GM18505 (cell line): ENCODE measurements at regions not wholly inside any gene's neighbourhood (a gene's known extent, or its start where the extent isn't known, plus 50 kb on each side); places are given as distances from the start of the nearest gene placed in this dataset.

ENCODE experiments used
- ATAC-seq: cut with Tn5 transposase; IDR thresholded peaks from one replicate; pipeline ENCODE4 v1.9.1; 2021; ENCODE audit not compliant: unreplicated experiment
- POLR2A ChIP-seq: IDR thresholded peaks from 4 replicates; pipeline ENCODE4 v1.6.1; 2011; ENCODE audit warnings: borderline replicate concordance; ENCODE audit not compliant: insufficient read depth, insufficient read length; ENCODE audit errors: extremely low read depth

DNA sequence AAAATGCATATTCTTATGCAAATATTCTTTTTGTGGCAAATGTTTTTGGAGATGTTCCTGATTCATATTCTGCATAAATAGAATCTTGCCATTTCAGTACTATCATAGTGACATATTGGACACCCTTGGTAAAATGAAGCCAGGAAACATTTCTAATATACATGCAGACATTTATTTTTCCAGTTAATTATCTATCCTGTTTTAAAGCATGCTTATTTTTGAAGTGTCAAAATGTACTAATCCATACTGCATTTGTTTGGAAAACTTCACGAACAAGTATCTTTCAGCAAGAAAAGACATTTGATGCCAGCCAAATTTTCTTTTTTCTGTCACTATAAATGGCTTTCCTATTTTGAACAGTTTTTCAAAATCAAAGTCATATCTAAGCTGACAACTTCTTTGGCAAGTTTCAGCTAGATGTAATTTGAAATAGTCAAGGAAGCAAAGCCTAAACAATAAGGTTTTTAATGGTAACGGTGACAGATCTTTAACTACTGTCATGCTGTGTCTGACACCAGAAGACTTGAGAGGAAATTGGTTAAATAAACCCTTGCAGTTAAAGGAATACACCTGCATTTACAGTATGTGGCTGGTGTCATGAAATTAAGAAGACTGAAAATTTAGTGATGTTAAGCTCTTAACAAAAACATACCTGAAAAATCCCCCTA, 284.3 kb downstream of the TLE1 start:
- ATAC-seq, result no peak
- TF ChIP-seq POLR2A, result no peak

DNA sequence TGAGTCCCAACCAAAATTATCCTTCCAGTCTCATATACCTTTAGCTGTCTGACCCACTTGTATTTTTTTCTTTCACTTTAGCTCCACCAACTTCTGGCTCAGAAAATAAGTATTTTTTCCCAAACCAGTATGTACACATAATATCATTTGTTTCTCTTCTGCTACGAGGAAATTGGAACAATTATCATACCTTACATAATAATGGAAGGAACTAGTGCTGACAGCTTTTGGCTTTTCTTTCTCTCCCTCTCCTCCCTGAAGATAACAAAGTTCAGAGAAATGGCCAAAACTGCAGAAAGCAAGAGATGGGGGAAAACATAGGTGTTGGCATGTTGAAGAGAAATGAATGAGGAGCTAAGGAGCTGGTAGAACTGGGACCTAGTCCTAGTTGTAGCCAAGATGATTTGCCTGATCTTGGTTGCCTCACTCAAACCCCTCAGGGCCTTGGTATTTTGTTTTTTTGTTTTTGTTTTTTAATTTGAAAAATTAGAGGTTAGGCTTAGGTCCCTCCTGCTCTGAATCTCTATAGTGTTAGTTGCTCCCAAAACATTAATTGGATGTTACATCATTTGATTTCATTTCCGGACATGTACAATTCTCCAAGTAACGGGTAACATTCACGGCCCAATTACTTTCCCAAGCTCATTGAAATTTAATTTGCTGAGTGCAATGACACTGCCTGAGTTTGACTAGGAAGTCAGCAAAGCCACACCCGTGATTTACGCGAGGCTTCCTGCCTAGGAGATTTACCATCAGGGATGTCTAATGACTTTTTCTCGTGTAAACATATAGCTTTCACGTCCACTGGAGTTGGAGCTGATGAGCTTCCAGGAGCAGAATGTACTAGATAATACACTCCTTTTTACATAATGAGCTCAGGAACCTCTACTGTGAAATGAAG, 291.6 kb downstream of the TLE1 start:
- no peak for ATAC-seq
- no peak for TF ChIP-seq POLR2A

GRCh38 chr9:81396528-81396927, 292.8 kb downstream of the TLE1 start:
- ATAC-seq, result no peak
- no peak for TF ChIP-seq POLR2A

DNA sequence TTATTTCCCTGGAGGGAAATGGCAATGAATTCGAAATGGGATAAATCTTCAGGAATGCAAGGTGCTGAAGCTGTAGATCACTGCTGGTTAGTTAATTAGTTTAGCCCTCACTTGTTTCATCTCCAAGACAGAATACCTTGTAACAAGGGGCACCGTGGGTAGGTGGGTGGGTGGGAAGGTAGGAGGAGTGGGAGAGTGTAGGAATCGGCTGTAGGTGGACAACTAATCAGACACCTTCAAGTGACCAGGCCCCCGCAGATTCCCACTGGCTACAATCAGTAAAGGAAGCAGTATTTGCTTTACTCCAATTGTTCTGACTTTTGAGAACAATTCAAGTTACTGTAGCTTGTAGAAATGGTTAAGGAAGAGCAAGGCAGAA, 293.7 kb downstream of the TLE1 start:
- ATAC-seq, result no peak
- no peak for TF ChIP-seq POLR2A

- no peak for ATAC-seq
- TF ChIP-seq POLR2A, result no peak
These were observed 294.3 kb downstream of the TLE1 start for GRCh38 chr9:81394881-81395675.

DNA sequence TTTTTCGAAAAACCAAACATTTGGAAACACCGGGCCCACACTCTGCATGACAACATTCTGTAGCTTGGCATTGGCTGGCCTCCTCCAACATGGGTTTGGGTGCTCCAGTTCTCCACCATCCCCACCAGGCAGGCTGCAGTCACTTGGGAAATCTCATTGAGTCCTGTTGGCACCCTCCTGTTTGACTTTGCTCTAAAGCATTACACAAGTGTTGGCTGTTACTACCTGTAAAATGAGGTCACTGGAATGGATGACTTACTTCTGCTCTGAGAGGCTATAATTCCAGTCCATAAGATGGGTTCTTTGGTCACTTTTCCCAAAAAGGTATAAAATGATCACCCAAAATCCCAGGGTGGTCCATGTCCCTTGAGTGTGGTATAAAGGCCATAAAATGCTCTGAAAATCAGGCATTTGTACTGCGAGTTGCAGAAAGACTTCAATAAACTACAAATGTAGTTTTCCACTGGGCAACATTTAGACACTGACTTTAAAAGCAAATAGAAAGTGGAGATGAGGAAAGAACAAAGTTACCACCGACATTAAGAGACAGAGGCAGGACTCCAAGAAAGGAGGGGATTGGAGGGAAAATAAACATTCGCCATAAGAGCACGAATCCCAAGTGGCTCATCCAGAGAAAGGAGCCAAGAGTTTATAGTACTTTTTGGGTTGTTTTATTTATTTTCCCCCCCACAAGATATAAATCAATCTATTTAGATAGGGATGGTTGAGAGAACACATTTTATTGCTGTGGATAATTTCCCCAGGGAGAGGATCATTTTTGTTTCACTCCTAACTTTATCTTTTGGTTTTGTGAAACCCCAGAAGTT, 295.1 kb downstream of the TLE1 start:
- TF ChIP-seq POLR2A, result no peak

GRCh38 chr9:81391457-81391825, 297.9 kb downstream of the TLE1 start:
- no peak for ATAC-seq
- TF ChIP-seq POLR2A, result no peak

More for the DNA sequence above, 295.1 kb downstream of the TLE1 start:
- no peak for ATAC-seq

DNA sequence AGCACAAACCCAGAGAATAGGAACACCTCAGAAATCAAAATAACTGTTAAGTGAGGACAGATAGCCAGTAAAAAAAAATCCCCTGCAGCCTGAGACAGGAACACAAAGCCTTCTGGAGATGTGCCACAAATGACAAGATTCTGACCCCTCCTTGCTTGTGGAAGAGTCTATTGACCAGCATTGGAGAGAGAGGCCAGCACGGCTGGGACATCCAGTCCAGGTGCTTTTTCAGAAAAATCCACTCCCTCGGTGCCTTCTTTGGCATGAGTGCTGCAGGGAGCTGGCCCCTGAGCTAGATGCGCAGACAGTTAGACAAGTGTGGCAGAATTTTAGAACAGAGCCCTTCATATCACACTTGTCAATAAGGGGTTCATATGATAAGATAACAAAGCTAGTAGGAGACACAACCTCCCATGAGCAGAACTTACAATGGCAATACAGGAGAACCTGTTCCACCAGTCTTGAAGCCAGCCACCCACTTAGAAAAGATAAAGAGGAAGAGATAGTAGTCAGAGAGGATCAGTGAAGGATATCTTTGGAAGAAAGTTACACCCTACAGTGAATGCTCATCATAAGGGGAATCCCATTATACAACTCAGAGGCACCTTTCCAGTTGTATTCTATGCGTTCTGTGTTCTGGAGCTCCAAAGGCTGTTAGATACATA, 298.4 kb downstream of the TLE1 start:
- no peak for TF ChIP-seq POLR2A
- no peak for ATAC-seq

DNA sequence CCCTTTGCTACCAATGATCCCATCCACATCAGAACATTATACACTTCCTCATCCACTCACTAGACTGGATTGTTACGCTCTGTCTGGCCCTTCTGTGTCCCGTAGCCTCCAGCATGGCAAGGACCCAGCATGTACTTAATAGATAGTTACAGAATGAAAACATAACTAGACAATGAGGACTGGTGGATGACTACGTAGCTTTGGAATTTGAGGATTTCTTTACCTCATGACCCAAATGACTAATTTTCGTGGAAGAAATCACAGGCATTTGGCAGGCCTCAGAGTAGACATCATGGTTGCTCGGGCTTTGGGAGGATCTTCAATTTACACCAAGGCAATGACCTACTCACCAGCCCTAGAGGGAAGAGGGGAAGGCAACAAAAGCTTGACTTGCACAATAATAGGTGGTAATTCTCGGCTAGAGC, 299.8 kb downstream of the TLE1 start:
- TF ChIP-seq POLR2A, result no peak
- ATAC-seq, result no peak

GRCh38 chr9:81388831-81389230, 300.5 kb downstream of the TLE1 start:
- no peak for TF ChIP-seq POLR2A
- no peak for ATAC-seq

GRCh38 chr9:81387360-81388106, 301.8 kb downstream of the TLE1 start:
- no peak for ATAC-seq
- no peak for TF ChIP-seq POLR2A
